A172 (cell line): ENCODE measurements at regions not wholly inside any gene's neighbourhood (a gene's known extent, or its start where the extent isn't known, plus 50 kb on each side); places are given as distances from the start of the nearest gene placed in this dataset.

Source experiments
- DNase-seq: peaks from one replicate; pipeline ENCODE4 v3.0.0-alpha.2; 2015; ENCODE audit warnings: low spot score

DNA sequence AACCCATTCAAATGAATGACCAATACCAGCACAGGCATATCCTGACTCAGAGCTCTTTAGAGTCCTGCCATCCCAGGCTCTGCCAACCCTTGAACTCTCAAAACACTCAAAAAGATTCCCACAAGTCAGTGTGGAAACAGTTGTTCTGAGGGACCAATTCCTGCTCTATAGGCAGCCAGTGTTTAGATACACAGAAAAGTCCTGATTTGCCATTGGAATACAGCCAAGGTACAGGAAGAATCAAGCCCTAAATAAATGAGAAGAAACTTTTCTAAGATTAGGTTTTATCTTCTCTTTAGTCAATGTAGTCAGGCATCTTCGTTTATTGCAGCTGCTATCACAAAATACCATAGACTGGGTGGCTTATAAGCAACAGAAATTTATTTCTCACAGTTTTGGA, 626.8 kb upstream of the ARID1B start:
- DNase-seq, result no peak

DNA sequence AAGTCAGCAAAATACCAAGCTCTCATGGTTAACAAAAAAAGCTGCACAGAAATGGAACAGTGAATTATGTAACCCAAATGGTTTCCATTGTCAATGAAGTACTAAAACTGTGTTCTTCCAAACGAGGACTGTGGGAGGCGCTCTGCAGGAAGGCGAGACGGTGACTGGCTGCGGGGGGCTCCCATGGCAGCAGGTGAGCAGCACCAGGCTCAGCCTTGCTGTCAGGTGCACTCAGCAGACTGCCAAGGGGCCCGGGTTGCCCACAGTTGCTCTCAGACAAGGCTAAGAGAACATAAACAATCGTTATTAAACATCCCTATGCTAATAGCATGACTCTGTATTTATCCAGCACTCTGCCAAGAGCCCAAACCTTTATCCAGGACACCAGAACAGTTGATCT, 630.3 kb upstream of the ARID1B start:
- DNase-seq, result no peak

DNA sequence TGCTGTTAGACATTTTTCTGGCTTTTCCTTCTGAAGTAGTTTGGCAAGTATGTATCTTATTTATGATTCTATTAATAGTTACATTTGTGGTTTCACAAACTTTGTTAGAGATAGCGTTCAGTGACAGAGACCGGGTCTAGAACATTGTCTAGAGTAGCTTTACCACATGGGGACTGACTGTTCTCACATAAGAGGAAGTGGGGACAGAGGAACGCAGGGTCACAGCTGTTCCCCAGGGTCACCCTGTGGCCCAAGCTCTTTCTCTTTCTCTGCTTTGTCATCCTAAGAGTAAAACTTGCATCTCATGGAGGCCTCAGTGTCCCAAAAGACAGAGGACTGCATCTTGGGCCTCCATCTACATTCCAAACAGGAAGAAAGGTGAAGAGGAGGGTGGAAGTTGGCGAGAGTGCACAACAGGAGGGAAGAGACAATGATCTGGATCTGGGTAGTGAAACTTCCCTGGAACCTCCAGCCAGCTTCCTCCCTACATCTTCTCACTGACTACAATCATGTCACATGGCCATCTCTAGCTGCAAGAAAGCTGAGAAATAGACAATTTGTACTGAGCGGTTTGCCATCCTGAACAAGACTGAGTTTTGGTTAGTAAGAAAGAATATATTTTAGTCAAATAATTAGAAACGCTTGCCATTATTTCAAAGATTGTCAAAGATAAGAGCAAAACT, 645.8 kb upstream of the ARID1B start:
- DNase-seq, result no peak

DNA sequence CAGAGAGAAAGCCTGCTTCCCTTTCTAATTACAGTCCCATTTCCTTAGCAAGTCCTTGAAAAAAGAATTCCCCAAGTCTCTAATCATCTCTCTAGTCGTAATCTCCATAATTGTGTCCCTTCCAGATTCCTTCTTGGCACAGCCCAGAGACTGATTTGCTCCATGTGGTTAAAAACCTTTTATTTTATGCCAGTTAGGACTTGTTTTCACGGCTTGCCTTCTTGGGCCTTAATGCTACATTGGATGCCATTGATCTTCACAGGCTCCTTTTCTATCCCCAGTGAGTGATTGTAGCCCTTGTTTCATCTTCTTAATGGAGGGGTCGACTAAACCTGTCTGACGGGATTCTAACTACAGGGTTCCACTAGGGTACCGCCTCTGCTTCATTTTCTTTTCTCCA, 650.6 kb upstream of the ARID1B start:
- no peak for DNase-seq

DNA sequence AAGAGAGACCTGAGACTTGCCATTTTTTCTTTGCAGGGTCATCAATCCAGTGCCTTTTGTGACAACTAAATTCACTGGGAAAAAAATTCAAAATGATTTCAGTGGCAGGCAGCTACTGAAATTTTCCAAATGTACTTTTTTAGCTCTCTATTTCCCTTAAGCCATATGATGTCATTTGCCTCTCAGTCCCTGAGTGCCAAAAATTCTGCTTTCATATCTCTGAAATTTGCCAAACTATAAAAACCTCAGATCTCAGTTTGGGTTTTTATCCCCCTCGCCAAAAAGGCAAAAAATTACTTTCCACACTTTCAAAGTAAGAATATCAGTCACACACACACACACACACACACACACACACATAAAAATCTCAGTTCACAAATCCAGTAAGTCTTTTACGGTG, 651.3 kb upstream of the ARID1B start:
- no peak for DNase-seq

DNA sequence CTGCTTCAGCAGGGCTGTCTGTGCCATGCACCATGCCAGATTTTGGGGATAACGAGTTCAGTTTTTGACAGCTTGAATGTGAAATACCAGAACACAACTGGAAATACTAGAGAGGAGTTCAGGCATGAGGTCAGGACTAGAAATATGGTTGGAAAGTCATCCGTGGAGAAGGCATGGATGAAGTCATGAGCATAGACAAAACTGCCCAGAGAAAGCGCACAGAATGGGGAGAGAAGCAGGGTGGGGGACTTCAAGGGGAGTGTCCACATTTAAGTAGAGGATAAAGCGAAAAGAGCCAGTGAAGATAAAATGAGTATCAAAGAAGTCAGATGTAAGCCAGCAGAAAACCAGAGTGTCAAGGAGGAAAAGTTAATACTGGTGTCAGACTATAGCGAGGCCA, 653.4 kb upstream of the ARID1B start:
- no peak for DNase-seq

DNA sequence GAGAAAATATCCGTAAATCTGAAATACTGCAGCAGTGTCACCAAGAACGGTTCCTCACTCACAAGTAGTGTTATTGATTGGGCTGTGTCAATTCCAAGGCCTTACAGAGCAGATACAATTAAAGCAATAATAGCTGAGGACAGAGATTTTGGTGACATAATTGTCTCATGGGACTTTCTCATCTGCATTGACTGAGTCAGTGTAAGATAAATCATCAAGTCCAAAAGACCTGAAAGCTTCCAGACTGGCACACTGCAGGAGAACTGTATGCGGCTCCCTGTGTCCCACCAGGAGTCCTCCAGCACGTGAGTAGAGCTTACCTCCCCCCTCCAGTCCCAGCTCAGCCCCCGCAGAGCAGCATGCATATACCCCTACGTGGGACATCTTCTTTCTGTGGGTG, 655.2 kb upstream of the ARID1B start:
- no peak for DNase-seq

DNA sequence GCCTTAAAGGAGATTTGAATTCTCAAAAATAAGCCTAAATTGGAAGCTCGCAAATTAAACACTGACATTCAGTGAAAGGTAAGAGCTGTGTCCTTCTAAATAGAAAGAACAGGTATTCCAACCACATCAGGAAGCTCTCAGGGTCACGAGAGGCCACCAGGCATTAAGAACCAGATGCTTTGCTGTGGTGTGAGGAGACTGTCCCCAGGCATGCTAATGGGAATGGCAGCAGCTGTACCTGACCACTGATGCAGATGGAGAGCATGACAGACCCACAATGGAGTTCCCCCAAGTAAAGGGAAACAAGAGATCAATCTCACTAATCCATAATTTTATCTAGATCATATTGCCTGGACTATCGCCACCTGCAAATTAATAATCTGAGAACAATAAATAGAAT, 658.9 kb upstream of the NOX3 start:
- no peak for DNase-seq

DNA sequence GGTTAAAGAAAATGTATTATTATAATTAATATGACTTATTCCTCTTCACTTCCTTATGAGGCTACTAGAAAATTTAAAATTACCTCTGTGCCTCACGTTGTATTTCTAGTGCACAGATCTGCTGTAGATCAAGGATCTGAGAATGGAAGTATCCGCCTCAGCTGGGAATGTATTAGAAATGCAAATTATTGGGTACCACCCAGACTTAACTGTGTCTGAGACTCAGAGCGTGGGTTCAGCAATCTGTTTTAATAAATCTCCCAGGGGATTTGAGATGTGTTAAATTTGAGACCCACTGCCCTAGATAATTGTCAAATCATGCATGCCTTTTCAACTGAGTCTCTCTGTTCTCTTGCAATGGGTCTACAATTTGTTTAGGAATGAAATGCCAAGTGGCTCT, 658.0 kb upstream of the NOX3 start:
- DNase-seq, result no peak

DNA sequence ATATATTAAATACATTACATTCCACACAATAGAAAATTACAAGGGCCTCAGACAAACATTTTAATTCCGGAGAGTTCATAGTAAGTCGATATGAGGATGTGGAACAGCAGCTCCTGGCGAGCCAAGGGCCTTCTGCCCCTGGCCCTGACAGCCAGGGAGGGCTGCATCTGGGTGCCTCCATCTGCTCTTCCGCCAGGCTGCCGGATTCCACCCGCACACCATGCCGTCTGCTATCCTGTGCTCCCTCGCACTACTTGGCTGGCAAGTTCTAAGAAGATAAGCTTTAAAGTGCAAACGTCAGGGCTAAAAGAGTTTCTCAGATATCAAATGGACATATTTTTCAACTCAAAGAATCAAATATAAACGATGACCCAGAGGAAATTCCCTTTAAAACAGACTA, 656.3 kb upstream of the NOX3 start:
- DNase-seq, result no peak

DNA sequence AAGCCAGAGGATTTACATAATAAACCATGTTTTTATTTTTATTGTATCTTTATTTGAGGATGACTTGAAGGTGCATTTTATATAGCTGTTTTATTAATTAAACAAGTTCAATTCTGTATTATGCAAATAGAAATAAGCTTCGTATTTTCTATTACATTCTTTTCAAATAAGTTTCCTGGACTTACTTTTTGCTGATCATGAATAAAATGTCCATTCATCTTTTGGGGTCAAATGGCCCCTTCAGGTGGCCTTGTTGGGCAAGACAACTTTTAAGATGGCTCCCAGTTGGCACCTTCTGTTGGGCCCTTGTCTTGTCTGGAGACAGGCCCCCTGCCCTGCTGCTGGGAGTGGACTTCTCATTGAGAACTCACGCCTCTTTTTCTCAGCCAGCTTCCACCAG, 654.6 kb upstream of the NOX3 start:
- no peak for DNase-seq

DNA sequence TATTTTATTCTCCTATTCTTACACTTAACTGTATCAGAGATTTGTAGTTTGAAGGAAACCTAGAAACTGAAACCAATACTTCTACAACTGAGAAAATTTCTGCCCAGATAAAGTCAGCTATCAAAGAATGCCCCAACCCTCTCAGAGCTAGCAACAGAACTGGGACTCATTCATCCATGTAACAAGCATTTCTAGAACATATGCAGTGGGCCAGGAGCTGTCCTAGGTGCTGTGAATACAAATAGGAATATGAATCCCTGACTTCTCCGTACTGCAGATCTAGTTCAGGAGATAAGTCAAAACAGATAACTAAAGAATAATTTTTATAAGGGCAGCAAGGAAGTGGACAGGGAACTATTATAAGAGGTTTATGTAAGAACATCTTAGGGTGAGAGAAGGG, 654.1 kb upstream of the NOX3 start:
- no peak for DNase-seq

DNA sequence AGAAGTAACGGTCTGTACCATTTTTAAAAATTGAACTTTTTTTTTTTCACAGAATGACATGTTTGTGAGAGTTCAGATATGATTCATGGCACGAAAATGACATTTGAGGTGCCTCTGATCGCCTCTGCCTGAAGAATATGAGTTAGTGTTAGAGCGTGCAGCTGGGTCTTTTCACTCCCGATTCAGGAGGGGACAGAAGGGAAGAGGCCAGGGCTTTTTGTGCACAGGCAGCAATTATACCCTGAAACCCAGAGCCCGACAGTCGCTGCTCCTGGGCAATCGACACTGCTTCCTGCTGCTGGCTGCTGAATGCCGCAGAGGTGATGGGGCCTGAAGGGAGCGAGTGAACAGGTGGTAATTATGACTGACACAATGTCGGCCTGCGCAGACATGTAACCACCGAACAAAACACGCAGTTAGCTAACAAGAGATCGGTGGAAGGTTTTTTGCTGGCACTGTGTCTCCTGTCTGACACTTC, 652.0 kb upstream of the NOX3 start:
- no peak for DNase-seq

DNA sequence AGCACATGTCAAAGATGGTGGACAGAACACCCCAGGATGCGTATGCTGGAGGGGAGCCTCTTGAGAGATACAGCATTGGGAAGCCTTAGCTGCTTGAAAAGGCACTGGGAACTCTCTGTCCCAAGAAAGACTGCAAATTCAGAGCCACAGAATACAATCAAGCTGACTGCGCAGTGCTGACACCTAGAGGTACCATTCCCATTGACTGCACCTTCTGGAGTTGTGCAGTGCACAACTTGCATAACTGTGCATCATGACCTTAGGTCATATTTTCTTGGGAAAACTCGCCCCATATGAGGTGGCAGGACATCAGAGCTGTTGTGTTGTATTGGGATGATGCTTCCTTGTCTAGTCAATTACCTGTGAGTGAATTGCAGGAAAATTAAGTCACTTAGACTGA, 646.5 kb upstream of the NOX3 start:
- DNase-seq, result peak; percentile 1

DNA sequence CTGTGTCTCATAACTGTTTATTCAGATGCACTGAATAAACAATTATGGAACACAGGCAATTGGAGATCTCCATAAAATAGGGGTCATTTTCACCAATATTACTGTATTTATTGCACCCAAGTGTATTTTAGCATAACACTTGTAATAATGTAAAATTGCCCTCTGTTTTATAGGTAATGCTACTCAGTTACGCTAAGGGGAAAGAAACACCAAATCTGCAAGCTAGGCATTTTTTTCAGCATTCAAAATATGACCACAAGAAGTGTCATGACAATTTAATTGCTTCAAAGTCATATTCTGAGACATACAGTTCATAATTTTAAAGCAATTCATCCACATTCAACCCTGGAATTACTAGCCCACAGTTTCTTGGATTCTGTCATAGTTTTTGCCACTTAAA, 643.2 kb upstream of the NOX3 start:
- no peak for DNase-seq

DNA sequence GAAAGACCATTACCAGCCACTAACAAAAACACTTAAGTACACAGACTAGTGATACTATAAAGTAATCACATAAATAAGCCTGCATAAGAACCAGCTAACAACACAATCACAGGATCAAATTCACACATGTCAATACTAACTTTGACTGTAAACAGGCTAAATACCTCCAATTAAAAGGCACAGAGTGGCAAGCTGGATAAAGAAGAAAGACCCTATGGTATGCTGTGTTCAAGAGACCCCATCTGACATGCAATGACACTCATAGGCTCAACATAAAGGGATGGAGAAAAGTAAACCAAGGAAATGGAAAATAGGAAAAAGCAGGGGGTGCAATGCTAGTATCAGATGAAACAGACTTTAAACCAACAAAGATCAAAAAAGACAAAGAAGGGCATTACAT, 631.8 kb upstream of the NOX3 start:
- DNase-seq, result no peak

DNA sequence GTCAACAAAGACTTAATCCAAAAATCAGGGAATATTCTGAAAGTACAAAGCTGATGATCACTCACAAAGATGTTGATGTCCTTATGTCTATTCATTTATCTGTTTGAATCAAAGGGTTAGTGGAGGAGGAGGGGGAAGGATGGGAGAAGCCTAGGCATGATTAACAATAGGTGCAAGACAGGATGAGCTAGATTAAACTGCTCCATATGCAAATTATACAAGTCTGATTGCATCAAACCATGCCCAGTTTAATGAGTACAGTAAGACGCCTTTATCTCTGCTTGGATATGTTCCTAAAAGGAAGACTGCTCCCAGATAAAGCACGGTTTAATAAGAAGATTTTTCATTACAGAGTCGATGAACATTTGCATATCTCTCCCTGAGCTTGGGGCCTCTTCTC, 626.4 kb upstream of the NOX3 start:
- no peak for DNase-seq

DNA sequence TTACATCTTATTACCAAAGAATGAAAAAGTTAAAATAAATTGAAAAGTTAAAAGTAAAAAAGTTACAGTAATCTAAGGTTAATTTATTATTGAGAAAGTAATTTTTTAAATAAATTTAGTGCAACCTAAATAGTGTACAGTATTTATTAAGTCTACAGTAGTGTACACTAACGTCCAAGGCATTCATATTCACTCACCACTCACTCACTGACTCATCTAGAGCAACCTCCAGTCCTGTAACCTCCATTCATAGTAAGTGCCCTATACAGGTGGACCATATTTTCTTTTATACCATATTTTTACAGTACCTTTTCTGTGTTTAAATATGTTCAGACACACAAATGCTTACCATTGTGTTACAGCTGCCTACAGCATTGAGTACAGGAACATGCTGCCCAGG, 624.7 kb upstream of the NOX3 start:
- DNase-seq, result no peak

DNA sequence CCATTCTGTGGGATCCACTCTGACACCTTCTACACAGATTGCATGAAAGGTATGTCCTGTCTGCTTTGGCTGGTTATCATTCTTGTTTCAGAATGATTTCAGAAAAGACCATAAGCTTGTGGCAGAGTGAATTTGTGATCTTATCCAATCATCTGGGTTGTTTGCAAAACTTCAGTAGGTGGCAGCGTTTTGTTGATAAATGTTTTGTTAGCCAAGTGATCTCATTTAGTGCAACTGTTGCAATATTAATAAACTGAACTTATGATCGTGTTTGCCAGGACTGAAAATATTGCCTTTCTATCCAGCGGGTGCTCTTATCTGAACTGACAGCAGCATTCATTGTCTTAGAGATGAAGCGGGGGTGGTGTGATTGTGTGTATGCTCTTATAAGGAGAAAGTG, 613.2 kb upstream of the NOX3 start:
- DNase-seq, result no peak

DNA sequence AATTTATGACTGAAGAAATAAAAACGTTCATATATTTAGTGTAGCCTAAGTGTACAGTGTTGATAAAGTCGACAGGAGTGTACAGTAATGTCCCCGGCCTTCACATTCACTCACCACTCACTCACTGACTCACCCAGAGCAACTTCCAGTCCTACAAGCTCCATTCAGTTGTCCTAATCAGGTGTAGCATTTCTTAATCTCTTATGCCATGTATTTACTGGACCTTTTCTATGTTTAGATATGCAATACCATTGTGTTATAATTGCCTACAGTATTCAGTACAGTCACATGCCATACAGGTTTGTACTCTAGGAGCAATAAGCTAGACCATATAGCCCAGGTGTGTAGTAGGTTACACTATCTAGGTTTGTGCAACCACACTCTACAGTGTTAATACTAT, 610.2 kb upstream of the NOX3 start:
- DNase-seq, result no peak

DNA sequence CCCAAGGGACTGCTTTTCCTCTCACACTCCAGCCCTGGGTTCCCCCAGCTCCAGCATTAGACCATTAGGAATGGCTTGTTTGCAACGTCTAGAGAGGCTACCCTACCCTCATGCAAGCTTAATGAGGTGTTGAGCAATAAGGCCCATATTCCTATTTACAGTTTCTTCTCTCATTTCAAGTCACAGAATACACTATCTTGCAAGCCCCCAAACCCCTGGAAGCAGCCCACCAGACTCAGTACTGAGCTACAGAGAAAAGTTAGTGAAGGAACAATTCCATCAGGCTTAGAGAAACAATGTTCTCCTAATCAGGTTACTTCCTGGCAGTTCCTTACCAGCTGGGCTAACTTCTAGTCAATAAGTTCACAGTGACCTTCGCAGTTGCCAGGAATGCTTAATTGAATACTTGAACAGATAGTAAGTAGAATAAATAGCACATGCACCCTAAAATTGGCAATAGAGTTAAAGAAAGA, 606.5 kb upstream of the NOX3 start:
- no peak for DNase-seq

DNA sequence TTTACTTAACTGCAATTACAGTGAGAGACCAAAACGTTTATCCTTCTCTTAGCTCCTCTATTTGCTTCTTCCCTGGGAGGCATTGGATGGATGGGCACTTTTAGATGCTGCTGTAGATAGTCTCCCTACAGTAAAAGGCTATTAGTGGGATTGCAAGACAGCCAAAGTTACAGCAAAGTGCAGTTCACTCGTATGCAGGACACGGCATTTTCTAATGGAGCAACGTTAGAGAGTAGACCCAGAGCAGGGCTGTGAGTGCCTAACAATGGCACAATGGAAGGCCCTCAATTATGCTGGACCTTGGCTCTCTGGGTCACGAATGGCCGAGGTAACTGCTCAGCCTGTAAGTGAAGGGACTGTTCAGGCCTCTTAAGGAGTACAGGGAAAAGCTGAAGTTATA, 605.8 kb upstream of the NOX3 start:
- DNase-seq, result no peak

DNA sequence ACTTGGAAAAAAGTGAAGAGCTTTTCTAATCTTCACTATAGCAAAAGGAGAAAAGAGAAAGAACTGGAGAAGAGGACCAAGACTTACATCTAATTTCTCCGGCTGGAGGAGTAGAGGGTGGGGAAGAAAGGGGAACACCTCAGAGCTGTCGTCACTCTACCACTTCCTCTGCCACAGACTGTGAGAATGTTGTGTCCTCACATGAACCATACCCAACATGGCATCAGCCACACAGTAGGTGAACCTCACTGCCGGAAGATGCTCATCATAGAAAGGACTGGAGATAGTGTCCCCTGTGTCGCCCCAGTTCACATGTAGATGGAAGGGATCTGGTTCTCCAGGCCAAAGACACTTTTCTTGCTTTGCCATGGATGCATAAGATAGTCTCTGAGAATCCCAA, 604.4 kb upstream of the NOX3 start:
- DNase-seq, result no peak

DNA sequence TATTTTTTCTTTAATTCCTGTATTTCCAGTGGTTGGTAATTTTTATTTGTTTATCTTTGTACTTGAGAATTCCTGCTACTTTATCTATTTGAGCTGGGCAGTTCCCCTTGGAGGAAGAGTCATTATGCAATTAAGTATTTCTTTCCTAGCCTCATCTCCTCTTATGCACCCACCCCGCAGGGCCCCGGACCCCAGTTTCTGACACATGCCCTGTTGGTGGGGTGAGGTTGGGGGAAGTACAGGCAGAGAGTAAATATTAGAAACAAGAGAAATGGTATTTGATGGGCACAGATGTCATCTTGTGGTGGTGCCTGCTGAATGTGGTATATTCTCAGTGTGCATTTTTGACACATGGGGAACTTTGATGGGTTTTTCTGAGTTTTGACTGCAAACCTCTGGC, 602.7 kb upstream of the NOX3 start:
- DNase-seq, result no peak
